GM13977 (cell line): ENCODE measurements at regions not wholly inside any gene's neighbourhood (a gene's known extent, or its start where the extent isn't known, plus 50 kb on each side); places are given as distances from the start of the nearest gene placed in this dataset.

Experiments
- DNase-seq: peaks from one replicate; pipeline ENCODE4 v3.0.0; 2012; ENCODE audit warnings: low spot score
- in situ Hi-C: fragments of 300-500 bp; cut with MboI; formaldehyde crosslinking; loops from one replicate; pipeline ENCODE4 v1.12.0; 2022; ENCODE audit warnings: low sequenced_read_pairs, low pct_unique_long_range_greater_than_20kb, mixed read lengths, inconsistent platforms; ENCODE audit not compliant: unreplicated experiment
- TF ChIP-seq, protein P1 (sequence below): IDR thresholded peaks from 2 replicates; pipeline ENCODE4 v1.5.1; 2012; ENCODE audit warnings: mild to moderate bottlenecking, control low read depth; ENCODE audit not compliant: insufficient read depth; ENCODE audit errors: extremely low read depth, missing control alignments

DNA sequence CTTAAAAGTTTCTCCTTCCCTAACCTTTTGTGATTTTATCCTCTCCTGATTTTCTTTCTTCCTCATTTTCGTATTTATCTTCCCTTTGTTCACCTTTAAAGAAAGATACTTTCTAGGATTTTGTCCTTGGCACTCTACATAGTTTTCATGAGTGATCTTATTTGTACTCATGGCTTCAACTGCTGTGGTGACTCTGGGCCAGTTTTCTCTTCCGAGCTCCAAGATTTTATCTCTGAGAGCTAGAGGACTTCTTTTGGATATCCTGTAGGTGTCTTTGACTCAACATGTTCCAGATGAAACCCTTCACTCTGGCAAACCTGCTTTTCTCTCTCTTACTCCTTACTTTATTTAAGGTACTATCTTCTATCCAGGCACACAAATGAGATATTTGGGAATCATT is 53.7 kb upstream of the MACF1 start:
- no peak for DNase-seq
- in situ Hi-C loops = no loop called here
- TF ChIP-seq, protein P1, sequence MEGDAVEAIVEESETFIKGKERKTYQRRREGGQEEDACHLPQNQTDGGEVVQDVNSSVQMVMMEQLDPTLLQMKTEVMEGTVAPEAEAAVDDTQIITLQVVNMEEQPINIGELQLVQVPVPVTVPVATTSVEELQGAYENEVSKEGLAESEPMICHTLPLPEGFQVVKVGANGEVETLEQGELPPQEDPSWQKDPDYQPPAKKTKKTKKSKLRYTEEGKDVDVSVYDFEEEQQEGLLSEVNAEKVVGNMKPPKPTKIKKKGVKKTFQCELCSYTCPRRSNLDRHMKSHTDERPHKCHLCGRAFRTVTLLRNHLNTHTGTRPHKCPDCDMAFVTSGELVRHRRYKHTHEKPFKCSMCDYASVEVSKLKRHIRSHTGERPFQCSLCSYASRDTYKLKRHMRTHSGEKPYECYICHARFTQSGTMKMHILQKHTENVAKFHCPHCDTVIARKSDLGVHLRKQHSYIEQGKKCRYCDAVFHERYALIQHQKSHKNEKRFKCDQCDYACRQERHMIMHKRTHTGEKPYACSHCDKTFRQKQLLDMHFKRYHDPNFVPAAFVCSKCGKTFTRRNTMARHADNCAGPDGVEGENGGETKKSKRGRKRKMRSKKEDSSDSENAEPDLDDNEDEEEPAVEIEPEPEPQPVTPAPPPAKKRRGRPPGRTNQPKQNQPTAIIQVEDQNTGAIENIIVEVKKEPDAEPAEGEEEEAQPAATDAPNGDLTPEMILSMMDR = no peak

DNA sequence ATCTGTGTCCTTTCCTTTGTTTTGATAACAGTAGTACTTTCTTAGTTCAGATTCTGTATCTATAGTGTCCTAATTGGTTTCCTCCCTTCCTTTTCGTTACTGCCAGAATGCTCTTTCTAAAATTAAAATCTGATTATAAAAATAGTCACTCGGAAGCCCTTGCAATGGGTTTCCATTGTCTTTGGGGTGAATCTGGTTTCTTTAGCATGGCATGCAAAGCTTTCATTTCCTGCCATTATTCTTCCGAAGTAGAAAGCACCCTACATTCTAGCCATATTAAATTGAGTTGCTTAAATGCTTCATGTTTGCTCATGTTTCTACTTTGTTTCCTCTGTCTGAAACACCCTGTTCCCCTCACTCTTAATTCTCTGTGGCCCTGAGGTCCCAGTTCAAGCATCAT is 53.2 kb upstream of the MACF1 start:
- in situ Hi-C loops = no loop called here
- TF ChIP-seq, protein P1 = no peak
- no peak for DNase-seq

DNA sequence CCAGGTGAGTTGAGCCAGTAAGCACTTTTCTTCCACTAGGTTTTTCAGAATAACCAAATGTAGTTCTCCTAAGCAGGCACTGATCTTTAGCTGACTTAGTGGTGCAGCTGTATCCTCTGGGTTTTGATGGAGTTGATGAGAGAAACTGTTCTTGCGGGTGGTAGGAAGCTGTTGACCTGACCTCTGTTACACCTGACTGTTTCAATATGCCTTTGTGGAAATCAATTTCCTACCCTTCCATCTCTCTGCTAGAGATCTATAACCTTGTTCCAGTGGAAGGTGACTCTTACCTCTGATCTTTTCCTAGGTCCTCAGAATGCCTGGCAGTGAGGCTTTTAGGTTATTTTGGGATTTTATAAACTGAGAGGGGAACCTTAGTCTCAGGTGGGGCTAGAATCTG is 51.6 kb upstream of the MACF1 start:
- in situ Hi-C loops = no loop called here
- no peak for DNase-seq
- TF ChIP-seq, protein P1 = no peak

DNA sequence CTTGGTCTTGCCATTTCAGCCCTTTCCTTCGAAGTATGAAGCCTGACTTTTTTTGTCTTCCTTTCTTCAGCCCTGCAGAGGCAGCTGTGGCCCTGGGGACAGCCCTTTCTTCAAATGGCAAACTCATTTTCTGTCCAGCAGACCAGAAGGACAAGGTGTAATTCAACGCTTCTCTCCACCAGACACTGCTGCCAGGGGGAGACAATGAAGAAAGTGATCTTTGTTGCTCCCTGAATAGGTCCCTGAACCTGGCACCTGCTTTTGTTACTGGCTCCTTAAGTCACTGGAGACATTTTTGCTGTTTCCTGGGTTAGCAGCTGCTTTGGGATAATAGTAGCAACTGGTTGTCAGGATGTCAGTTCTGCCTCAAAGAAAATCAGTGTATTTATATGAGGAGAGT is 50.8 kb upstream of the MACF1 start:
- in situ Hi-C loops = no loop called here
- DNase-seq = no peak
- TF ChIP-seq, protein P1 = no peak

DNA sequence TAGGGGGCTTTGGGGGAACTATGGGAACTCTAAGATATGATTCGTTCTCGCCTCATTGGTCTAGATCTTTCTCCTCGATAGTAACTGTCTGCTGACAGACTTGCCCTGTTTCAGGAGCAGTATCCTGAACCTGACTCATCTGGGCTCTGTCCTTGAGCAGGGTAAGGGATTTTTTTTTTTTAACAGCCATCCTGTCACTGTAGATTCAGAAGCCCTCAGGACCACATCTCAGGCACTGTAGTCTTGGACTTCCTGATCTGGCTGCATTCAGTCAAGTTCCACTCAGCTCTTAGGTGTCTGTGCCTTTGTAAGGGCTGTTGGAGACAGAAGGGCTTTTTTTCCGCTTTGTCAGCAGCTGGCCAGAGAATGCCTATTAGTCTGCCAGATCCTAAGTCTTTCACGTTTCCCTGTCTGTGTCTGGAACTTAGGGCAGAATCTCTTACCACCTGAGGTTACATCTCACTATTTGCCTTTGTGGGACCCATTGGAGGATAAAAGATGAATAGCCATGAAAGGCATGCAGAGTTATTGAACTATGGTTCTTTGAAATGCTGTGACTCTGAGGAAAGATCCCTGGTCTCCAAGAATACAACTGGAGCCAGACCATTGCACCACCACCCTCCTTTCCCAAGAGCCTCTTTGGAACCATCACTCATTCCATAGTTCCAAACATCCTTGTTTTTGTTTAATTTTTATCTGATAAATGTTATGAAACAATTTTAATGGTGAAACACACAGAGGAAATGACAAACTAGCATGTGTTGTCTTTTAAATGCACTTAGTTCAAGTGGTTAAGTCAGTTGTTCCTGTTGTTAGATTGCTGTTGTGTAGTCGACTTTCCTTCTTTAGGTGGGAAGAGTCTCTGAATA is 49.7 kb upstream of the MACF1 start:
- in situ Hi-C loops = no loop called here

More for the DNA sequence above, 49.7 kb upstream of the MACF1 start:
- DNase-seq = no peak
- TF ChIP-seq, protein P1 = no peak
